A673 (cell line): ENCODE measurements at regions not wholly inside any gene's neighbourhood (a gene's known extent, or its start where the extent isn't known, plus 50 kb on each side); places are given as distances from the start of the nearest gene placed in this dataset.

Experiments
- BruUV-seq: library from RNA; stranded (reverse); fragments of 400-500 nt; replicated peaks from 2 replicates; lab custom pipeline; 2021; lab: Mats Ljungman, UMichigan
- CTCF ChIA-PET: fragments of 300-600 bp; sonication (Branson Sonifier 250); formaldehyde crosslinking; loops from one replicate; lab custom pipeline; 2022; ENCODE audit warnings: antibody characterized with exemption; lab: Charles Lee
- POLR2A ChIA-PET: fragments of 300-600 bp; sonication (Branson Sonifier 250); formaldehyde crosslinking; loops from one replicate; lab custom pipeline; 2022; ENCODE audit warnings: antibody characterized with exemption; ENCODE audit not compliant: low non-redundant PET; lab: Charles Lee
- DNase-seq: peaks from one replicate; pipeline ENCODE4 v3.0.0-alpha.2; 2015; ENCODE audit warnings: low spot score
- H3K27ac ChIP-seq: fragments of 200-600 bp; sonication (generic); 2 replicates; pipeline ENCODE4 v1.5.1; 2016; ENCODE audit warnings: mixed run types, low read depth, mild to moderate bottlenecking, mixed read lengths, antibody characterized with exemption, low read length; ENCODE audit not compliant: poor library complexity, severe bottlenecking
- H3K27me3 ChIP-seq: fragments of 200-600 bp; sonication (generic); replicated peaks from 2 replicates; pipeline ENCODE4 v1.6.1; 2017; ENCODE audit warnings: mixed run types, low read depth, mild to moderate bottlenecking, mixed read lengths, antibody characterized with exemption, low read length; ENCODE audit not compliant: insufficient read depth, poor library complexity
- H3K36me3 ChIP-seq: fragments of 200-600 bp; sonication (generic); 2 replicates; pipeline ENCODE4 v1.6.1; 2016; ENCODE audit warnings: mixed run types, mild to moderate bottlenecking, mixed read lengths, antibody characterized with exemption, low read length; ENCODE audit not compliant: insufficient read depth, poor library complexity, severe bottlenecking
- H3K4me1 ChIP-seq: fragments of 200-600 bp; sonication (generic); 2 replicates; pipeline ENCODE4 v1.6.1; 2017; ENCODE audit warnings: mixed run types, mild to moderate bottlenecking, mixed read lengths, antibody characterized with exemption, low read length; ENCODE audit not compliant: insufficient read depth, poor library complexity, severe bottlenecking
- H3K4me3 ChIP-seq: fragments of 200-600 bp; sonication (generic); 2 replicates; pipeline ENCODE4 v1.5.1; 2016; ENCODE audit warnings: low read depth, mixed run types, mild to moderate bottlenecking, mixed read lengths, low read length; ENCODE audit not compliant: poor library complexity, severe bottlenecking
- H3K9me3 ChIP-seq: fragments of 200-600 bp; sonication (generic); 2 replicates; pipeline ENCODE4 v1.6.1; 2016; ENCODE audit warnings: mixed run types, low read depth, mild to moderate bottlenecking, mixed read lengths, antibody characterized with exemption, low read length; ENCODE audit not compliant: poor library complexity, severe bottlenecking
- EZH2 ChIP-seq: fragments of 200-600 bp; sonication (generic); IDR thresholded peaks from 2 replicates; pipeline ENCODE4 v1.6.1; 2017; ENCODE audit warnings: borderline replicate concordance, low read depth, mild to moderate bottlenecking, mixed read lengths, antibody characterized with exemption, low read length; ENCODE audit not compliant: poor library complexity, severe bottlenecking
- intact Hi-C: fragments of 100-400 bp; cut with micrococcal nuclease; formaldehyde crosslinking; loops from one replicate; pipeline ENCODE4 v1.10.0; 2022; ENCODE audit not compliant: unreplicated experiment
- TF ChIP-seq, protein P1 (sequence below): fragments of 300-800, 200-600 bp; sonication (generic); conservative IDR thresholded peaks from 2 replicates; pipeline ENCODE4 v1.5.1; 2017; ENCODE audit warnings: low read depth, mild to moderate bottlenecking, antibody characterized with exemption, low read length, moderate library complexity, mixed read lengths

DNA sequence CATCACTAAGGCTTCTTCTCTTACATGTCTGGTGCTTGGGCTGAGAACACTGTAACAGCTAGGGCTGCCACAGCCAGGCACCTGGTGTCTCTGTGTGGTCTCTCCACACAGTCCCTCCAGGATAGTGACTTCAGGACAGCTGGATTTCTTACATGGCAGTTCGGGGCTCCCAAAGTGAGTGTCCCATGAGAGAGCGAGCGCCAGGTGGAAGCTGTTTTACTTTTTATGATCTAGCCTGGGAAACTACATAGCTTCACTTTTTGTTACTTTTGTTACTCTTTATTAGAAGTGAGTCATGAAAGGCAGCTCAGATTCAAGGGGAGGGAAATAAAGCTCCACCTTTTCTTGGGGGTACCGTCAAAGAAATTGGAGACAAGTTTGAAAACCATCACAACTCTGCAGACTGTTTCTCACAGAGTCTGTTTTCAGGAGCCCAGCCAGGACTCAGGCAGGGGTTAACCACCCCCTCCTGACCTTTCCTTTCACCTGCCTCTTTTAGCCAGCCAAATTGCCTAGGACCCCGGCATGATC lies 373.0 kb downstream of the MID1IP1 start:
- CTCF ChIA-PET, result no interaction called here
- H3K36me3 ChIP-seq, result no peaks in the 10 kb centered on the region
- H3K9me3 ChIP-seq, result no peaks in the 10 kb centered on the region
- DNase-seq, result no peak
- no peak overlapping the region for H3K27ac ChIP-seq
- POLR2A ChIA-PET, result no interaction called here
- no peak overlapping the region for H3K4me3 ChIP-seq
- H3K4me1 ChIP-seq, result no peaks in the 10 kb centered on the region
- intact Hi-C loops, result no loop called here
- TF ChIP-seq EZH2, result no peak
- TF ChIP-seq, protein P1, sequence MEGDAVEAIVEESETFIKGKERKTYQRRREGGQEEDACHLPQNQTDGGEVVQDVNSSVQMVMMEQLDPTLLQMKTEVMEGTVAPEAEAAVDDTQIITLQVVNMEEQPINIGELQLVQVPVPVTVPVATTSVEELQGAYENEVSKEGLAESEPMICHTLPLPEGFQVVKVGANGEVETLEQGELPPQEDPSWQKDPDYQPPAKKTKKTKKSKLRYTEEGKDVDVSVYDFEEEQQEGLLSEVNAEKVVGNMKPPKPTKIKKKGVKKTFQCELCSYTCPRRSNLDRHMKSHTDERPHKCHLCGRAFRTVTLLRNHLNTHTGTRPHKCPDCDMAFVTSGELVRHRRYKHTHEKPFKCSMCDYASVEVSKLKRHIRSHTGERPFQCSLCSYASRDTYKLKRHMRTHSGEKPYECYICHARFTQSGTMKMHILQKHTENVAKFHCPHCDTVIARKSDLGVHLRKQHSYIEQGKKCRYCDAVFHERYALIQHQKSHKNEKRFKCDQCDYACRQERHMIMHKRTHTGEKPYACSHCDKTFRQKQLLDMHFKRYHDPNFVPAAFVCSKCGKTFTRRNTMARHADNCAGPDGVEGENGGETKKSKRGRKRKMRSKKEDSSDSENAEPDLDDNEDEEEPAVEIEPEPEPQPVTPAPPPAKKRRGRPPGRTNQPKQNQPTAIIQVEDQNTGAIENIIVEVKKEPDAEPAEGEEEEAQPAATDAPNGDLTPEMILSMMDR, result no peak
- no peaks in the 10 kb centered on the region for H3K27me3 ChIP-seq
- no TSS peak for BruUV-seq

DNA sequence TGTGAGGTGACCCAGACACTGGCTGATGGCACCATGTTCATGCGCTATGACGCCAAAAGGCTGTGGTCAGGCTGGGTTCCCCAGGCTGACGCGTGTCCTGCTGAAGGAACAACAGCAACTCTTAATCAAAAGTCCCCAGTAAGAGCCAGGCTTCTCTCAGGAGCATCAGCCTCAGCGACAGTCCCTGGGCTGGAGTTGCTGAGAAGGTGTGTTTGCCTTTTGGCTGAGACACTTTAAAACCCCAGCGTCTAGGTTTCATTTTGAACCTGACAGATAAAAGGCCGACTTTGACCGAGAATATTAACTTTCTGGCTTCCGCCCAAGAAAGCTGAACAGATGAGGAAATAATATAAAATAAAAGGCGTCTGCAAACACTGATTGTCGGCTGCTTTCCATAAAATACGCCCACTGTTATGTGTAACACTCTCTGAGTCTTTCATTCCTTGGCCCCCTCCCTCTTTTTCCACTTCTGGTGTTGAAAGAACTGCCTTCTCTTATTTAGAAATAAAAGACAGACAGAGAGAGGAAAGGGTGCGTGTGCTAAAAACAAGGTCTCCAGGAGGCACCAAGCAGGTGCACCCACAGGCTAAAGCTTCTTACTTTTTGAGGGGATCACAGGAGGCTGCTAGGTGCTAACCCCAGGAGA lies 373.6 kb downstream of the MID1IP1 start:
- no peak for DNase-seq
- intact Hi-C loops, result no loop called here
- BruUV-seq, result no TSS peak
- Histone ChIP-seq H3K4me1 (no peaks in the 10 kb centered on the region), H3K9me3 (no peaks in the 10 kb centered on the region), H3K4me3 (no peak overlapping the region), H3K27ac (no peak overlapping the region), H3K27me3 (no peaks in the 10 kb centered on the region), H3K36me3 (no peaks in the 10 kb centered on the region)
- ChIA-PET POLR2A (no interaction called here), CTCF (no interaction called here)
- no peak for TF ChIP-seq EZH2
- TF ChIP-seq, protein P1, result no peak

DNA sequence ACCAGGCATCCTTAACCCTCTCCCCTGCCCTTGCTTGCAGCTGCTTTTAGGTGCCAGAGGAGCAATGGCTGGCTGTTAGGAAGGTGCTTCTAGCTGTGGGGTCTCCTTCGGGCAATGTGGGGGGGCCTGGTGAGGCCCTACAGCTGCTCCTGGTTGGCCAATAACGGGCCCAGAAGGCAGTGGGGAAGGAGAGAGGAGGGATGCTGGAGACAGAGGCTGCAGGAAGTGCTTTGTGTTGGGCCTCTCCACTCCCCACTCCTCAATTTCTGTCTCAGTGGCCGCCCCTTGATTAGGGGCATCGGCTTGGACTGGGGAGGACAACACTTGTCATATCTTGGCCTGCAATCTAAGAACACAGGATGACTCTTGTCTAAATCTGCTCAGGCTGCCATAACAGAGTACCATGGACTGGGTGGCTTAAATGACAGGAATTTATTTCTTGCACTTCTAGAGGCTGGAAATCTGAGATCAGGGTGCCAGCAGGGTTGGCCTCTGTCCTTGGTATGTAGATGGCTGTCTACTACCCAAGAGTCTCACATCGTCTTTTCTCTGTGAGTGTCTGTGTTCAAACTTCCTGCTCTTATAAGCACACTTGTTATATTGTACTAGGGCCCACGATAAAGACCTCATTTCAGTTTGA lies 374.3 kb downstream of the MID1IP1 start:
- intact Hi-C loops, result no loop called here
- CTCF ChIA-PET, result no interaction called here
- Histone ChIP-seq H3K4me3 (no peak overlapping the region), H3K27ac (no peak overlapping the region), H3K4me1 (no peaks in the 10 kb centered on the region), H3K9me3 (no peaks in the 10 kb centered on the region), H3K36me3 (no peaks in the 10 kb centered on the region), H3K27me3 (no peaks in the 10 kb centered on the region)
- TF ChIP-seq, protein P1, result no peak
- no peak for TF ChIP-seq EZH2
- BruUV-seq, result no TSS peak
- POLR2A ChIA-PET, result no interaction called here
- DNase-seq, result no peak
